ENCODE measurements at regions not wholly inside any gene's neighbourhood (a gene's known extent, or its start where the extent isn't known, plus 50 kb on each side); places are given as distances from the start of the nearest gene placed in this dataset.
"Not testable (repeated sequence)": the region's sequence is repeated elsewhere in the genome, so short reads cannot be mapped to it uniquely, and the experiment has no call there.

GRCh38 chr3:110397115-110397514, 674.5 kb upstream of the NECTIN3 start:
- DNase-seq (ENCODE audit: low read depth), result no peak

GRCh38 chr3:110400315-110400714, 671.3 kb upstream of the NECTIN3 start:
- no peak for DNase-seq (ENCODE audit: low read depth)

GRCh38 chr3:110405830-110406585, 665.6 kb upstream of the NECTIN3 start:
- DNase-seq (ENCODE audit: low read depth), result no peak

DNA sequence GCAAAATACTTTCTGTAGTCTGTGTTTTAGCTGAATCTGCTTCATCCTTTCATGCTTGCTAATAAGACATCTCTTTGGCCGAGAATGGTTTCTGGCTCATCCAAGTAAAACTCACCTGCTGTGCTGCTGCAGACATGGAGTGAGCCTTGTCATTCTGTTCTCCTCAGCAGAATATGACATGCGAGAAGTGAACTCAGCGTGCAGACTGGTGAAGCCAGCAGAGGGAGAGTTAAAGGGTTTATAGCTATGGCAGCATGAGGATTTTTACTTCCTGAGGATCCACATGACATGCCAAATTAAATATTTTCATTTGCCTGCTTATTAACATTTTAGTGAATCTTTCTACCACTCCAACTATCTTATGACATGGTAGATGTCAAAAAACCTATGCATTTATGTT, 658.4 kb upstream of the NECTIN3 start:
- no peak for DNase-seq (ENCODE audit: low read depth)

DNA sequence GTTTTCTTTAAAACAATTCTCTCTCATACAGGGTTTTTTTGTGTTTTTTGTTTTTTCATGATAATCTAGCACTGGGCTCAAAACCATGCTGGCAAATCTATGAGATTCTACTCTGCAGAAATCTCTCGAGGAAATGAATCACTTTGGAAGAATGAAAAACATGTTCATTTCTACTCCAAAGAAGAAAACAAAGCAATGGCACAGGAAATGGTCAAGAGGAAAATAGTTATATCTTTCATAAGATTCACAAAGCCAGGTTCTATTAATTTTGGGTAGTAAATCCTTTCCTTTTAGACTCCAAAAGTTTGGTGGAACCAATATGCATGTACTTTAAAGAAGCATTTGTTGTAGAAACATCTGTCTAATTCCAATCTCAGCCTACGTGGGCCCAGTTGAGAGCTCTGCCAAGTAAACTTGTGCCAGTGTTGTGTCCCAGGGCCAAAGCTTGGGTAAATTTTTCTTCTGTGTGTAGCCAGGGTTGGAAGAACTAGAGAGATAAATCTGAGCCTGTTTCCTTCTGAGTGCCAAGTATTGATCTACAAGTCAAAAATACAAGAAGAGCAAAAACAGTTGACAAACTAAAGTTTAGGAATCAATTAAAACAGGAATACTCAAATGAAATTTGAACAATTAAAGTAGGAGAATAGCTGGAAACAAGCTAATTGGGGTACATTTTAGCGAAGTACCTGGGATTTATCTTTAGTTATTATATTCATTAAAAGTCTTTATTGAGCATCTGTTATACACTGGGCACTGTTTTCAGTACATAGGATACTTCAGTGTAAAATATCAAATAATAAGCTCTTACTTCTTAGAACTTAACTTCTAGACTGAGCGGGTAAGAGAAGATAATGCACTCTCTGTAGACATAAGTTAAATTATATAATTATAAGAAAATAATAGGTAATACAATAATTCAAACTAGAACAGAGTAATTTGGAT, 657.5 kb upstream of the NECTIN3 start:
- DNase-seq (ENCODE audit: low read depth), result no peak

DNA sequence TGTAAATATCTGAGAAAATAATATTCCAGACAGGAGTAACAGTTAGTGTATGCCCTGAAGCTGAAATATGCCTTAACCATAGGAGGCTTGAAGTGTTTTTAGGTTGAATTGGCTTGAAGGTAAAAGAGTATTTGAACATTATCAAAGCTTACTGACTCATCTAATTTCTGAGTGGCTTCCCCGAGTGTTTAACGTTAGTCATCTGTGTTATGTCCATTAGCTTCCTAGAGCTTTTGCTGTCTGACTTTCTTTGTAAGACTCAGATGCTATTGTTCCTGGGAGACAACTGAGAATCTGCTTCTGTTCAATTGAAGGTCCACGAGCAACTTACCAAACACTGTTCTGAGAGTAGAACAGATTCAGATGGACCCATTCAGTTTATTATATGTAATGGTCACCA, 656.8 kb upstream of the NECTIN3 start:
- DNase-seq (ENCODE audit: low read depth), result no peak

DNA sequence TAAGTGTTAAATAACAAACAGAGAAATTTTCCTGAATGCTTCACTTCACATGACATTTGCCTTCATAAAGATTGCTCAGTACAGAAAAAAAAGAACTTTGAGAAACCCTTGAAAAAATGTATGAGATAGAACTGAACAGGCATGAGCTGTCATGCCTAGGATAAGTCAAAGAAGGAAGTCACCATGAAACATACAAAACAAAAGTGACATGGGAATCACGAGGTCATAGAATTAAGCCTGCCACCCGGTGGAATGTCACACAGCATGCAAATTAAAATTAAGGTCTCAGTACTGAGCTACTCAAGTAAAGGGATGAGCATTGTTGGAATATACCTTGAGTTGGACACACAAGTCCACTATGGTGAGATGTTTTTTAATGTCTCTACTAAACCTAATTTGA, 652.5 kb upstream of the NECTIN3 start:
- no peak for DNase-seq (ENCODE audit: low read depth)

DNA sequence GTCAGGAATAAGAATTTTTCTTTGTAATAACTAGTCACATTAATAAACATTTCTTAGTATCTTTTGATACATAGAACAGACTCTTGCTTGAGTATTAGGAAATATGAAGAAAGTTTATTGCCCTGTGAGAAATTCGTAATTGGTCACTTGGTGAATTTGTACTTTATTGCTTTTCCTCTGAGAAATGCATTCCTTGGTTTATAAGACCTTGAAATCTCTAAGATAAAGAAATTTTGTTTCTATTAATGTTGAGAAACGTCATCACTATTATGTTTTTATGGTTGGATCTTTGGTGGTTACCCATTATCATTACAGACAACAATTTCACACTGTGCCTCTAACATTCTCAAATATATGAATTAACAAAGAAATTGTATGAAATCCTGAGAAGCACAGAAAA, 652.0 kb upstream of the NECTIN3 start:
- DNase-seq (ENCODE audit: low read depth), result no peak

DNA sequence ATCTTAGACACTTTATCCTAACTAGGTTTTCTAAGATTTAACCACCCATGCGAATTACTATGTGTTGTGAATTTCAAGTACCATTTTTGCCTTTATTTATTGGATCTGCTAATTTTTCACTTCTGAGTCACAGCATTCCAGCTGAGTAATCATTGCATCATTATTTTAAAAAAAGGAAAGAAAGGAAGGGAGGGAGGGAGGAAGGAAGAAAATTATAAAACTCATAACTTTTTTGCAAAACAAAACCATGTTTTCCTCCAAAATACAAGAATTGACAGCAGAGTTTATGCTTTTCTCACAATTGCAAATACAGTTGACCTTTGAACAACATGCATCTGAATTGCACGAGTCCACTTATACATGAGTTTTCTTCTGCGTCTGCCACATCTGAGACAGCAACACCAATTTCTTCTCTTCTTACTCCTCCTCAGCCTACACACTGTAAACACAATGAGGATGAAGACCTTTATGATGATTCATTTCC, 651.4 kb upstream of the NECTIN3 start:
- DNase-seq (ENCODE audit: low read depth), result no peak

DNA sequence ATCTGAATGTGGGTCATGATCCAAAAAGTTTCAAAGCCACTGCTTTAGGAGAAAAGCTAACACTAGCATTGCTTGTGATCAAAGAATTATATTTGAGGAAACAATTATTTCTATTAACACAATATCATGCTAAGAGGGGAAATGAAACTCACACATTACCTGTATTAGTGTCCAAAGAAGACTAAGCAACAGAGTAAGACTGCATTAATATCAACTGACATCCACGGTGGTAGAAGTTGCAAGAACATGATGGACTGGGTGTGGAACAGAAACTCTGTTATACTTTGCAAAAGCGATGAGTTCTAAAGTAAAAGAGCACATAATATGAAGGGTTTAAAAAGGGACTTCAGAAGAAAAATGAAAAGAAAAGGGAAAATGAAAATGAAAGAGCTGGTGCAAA, 648.3 kb upstream of the NECTIN3 start:
- no peak for DNase-seq (ENCODE audit: low read depth)

DNA sequence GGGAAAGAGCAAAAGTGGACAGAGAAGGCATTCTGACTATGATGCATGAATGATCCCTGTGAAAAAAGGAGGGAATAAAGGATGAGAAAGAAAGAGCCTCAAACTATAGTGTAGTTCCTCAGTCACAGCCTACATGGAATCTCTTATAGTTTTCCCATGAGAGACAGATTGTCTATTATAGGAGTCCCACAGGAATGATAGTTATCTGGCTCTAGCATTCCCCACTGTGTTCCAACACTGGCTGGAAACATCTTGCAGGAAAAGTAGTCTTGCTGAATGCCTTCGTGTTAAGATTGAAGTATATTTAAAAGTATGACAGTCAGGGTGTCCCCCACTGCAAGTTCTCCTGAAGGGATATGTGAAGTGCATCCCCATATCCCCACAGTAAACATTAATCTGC, 641.5 kb upstream of the NECTIN3 start:
- no peak for DNase-seq (ENCODE audit: low read depth)

DNA sequence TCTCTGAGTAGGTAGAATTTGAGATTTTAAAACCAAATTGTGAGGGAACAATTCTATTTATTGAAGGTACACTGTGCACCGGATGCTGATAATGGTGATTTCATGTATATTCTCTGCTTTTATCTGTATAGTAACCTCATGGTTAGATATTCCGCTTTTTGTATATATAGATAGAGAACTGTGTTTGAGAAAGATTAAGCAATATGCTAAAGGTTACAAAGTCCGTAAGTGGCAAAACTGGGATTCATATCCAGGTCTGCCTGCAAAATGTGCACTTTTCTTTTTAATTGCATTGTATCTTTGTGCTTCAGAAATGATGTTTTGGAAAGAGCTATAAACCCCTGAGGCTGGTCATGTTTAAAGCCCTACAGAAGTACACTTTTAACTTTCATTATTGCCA, 635.4 kb upstream of the NECTIN3 start:
- no peak for DNase-seq (ENCODE audit: low read depth)

DNA sequence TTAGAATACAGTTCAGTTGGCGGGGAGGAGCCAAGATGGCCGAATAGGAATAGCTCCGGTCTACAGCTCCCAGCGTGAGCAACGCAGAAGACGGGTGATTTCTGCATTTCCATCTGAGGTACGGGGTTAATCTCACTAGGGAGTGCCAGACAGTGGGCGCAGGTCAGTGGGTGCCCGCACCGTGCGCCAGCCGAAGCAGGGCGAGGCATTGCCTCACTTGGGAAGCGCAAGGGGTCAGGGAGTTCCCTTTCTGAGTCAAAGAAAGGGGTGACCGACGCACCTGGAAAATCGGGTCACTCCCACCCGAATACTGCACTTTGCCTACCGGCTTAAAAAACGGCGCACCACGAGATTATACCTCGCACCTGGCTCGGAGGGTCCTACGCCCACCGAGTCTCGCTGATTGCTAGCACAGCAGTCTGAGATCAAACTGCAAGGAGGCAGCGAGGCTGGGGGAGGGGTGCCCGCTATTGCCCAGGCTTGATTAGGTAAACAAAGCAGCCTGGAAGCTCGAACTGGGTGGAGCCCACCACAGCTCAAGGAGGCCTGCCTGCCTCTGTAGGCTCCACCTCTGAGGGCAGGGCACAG, 631.5 kb upstream of the NECTIN3 start:
- DNase-seq (ENCODE audit: low read depth), result not testable (repeated sequence)

DNA sequence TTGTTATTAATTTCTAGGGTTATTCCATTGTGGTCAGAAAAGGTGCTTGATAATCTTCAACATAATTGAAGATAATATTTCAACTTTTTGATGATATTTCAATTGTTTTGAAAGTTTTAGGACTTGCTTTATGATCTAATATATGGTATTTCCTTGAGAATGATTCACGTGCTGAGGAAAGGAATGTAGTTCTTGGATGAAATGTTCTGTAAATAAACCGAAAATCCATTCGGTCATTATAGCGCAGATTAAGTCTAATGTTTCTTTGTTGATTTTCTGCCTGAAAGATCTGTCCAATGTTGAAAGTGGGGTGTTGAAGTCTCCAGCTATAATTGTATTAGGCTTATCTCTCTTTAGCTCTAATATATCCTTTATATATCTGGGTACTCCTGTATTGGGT, 617.5 kb upstream of the NECTIN3 start:
- no peak for DNase-seq (ENCODE audit: low read depth)

DNA sequence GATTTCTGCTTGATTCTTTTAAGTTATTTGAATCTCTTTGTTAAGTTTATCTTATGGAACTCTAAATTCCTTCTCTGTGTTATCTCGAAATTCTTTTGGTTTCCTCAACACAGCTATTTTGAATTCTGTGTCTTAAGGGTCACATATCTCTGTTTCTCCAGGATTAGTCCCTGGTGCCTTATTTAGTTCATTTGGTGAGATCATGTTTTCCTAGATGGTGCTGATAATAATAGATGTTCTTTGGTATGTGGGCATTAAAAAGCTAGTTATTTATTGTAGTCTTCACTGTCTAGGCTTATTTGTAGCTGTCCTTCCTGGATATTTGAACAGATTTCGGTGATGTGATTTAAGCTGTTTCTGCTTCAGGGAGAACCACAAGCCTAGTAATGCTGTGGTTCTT, 615.6 kb upstream of the NECTIN3 start:
- DNase-seq (ENCODE audit: low read depth), result no peak

DNA sequence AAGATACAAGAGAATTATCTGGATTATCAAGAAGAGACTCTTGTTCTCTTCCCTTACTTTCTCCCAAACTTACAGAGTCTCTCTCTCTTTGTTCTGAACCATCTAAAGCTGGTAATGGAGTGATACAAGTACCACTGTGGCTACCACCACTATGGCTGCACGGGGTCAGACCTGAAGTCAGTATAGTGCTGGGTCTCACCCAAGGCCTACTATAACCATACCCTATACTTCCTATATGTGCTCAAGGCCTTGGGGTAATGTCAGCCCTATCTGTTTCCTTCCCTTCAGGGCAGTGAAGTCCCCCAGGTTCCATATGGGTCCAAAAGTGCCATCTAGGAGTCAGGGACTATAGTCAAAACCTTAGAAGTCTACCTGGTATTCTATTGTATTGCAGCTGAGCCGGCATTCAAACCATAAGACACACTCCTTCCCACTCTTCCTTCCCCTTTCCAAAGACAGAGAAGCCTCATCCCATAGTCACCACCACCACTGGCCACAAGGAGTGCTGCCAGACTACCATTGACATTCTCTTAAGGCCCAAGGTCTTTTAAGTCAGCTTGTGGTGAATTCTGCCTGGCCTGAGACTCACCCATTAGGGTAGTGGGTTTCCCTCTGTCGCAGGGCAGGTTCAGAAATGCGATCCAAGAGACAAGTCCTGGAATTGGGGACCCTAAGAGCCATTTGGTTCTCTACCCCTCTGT, 615.0 kb upstream of the NECTIN3 start:
- no peak for DNase-seq (ENCODE audit: low read depth)

- no peak for DNase-seq (ENCODE audit: low read depth)
These were observed 614.1 kb upstream of the NECTIN3 start for GRCh38 chr3:110457508-110457907.

- DNase-seq (ENCODE audit: low read depth), result no peak
These were observed 612.6 kb upstream of the NECTIN3 start for GRCh38 chr3:110459021-110459420.

DNA sequence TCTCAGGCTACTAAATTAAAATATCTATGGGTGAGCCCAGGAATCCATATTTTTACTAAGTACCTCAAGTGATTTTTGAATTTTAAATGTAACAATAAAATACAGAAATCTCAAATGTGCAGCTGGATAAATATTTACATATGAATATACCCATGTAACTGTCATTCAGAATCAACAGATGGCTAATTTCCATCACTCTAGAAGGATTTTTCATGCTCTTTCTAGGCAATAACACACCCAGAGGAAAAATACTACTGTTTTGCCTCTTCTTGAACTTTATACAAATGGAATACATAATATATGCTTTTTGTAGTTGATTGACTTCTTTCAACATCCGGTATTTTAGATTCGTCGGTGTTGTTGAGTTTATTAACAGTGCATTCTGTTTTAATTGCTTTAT, 601.3 kb upstream of the NECTIN3 start:
- no peak for DNase-seq (ENCODE audit: low read depth)

DNA sequence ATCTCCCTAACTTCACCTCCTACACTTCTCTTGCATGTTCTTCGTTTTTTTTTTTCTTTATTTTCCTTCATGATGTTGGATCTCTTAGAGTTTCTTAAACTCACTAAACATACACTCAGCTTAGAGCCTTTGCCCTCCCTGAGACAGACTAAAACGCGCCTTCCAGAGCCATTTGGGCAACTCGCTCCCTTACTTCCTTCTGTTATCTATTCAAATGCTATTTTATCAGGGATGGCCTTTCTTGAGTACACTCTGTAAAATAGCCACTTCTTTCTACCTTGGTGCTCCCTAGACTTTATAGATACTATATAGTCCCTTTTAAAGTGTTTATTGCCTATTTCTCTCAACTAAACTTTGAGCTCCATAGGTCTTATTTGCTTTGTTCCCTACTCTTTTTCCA, 598.2 kb upstream of the NECTIN3 start:
- DNase-seq (ENCODE audit: low read depth), result no peak

DNA sequence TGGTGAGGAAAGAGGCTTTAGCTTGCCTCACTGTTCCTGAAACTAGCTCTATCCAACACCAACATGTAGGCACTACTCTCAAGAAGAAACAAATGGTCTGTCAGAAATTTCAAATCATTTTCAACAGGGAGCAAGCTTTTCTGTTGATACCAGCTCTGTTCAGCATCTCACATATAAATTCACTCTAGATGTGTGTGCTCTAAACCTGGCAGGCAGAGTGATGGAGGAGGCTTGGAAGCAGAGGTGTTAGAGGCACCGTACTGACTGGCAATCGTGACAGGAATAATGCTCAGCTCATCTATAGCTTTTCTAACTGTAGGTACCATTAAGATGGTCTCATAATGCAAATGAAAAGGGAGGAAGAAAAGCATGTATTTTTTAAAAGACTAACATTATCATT, 597.2 kb upstream of the NECTIN3 start:
- DNase-seq (ENCODE audit: low read depth), result no peak

GRCh38 chr3:110478377-110479054, 593.1 kb upstream of the NECTIN3 start:
- no peak for DNase-seq (ENCODE audit: low read depth)
